ENCODE measurements at regions not wholly inside any gene's neighbourhood (a gene's known extent, or its start where the extent isn't known, plus 50 kb on each side); places are given as distances from the start of the nearest gene placed in this dataset.
"Not testable (repeated sequence)": the region's sequence is repeated elsewhere in the genome, so short reads cannot be mapped to it uniquely, and the experiment has no call there.

GRCh38 chr15:59814409-59814808 is 125.3 kb upstream of the BNIP2 start:
- no peak overlapping the region for H2BK12ac ChIP-seq (ENCODE audit: low read length in 2 of 2)
- no peaks in the 10 kb centered on the region for H3K79me1 ChIP-seq (replicated peaks; ENCODE audit: low read length, poor library complexity, severe bottlenecking)
- no peaks in the 10 kb centered on the region for H3K36me3 ChIP-seq (ENCODE audit: control insufficient read depth in 1 of 2, insufficient read depth in 2 of 2, low read depth in 1 of 2, low read length in 2 of 2)
- H4K91ac ChIP-seq (ENCODE audit: low read length) = no peak overlapping the region
- H3K9ac ChIP-seq (ENCODE audit: low read length) = no peak overlapping the region
- no peak overlapping the region for H3K4me2 ChIP-seq (ENCODE audit: low read length, poor library complexity, severe bottlenecking)
- H2BK120ac ChIP-seq (ENCODE audit: low read depth, low read length) = no peak overlapping the region
- no peaks in the 10 kb centered on the region for H3K9me3 ChIP-seq (ENCODE audit: control insufficient read depth, low read length)
- H3K14ac ChIP-seq (ENCODE audit: low read length in 2 of 2) = no peak overlapping the region
- H4K8ac ChIP-seq (ENCODE audit: low read length) = no peak overlapping the region
- H3K4ac ChIP-seq (ENCODE audit: low read depth in 1 of 2, low read length in 2 of 2) = no peak overlapping the region
- no peak overlapping the region for H2AK5ac ChIP-seq (ENCODE audit: low read length, severe bottlenecking)
- no peak overlapping the region for H2AFZ ChIP-seq (ENCODE audit: low read depth, low read length)
- no peaks in the 10 kb centered on the region for H3K4me1 ChIP-seq (ENCODE audit: control insufficient read depth, insufficient read depth, low read depth, low read length)
- H3K23ac ChIP-seq (ENCODE audit: low read length in 2 of 2) = no peak overlapping the region
- no peak overlapping the region for H3K27ac ChIP-seq (ENCODE audit: low read length, poor library complexity, severe bottlenecking)
- 72% methylated on average over 8 of the region's 8 CpGs for WGBS
- H3K18ac ChIP-seq (ENCODE audit: low read depth in 1 of 2, low read length in 2 of 2) = no peak overlapping the region
- DNase-seq = no peak
- H3K27me3 ChIP-seq (ENCODE audit: control insufficient read depth in 1 of 2, insufficient read depth in 1 of 2, low read length in 2 of 2) = peaks cover 20 to 64% of the 10 kb centered on the region in 2 experiments
- H2BK5ac ChIP-seq (ENCODE audit: low read depth, low read length, poor library complexity, severe bottlenecking) = no peak overlapping the region
- H2BK15ac ChIP-seq (ENCODE audit: low read depth, poor library complexity, severe bottlenecking) = no peak overlapping the region
- no peak overlapping the region for H3K4me3 ChIP-seq (ENCODE audit: insufficient read depth in 1 of 2, low read depth in 1 of 2, low read length in 2 of 2)

- Histone ChIP-seq H3K4me1 (ENCODE audit: control insufficient read depth, insufficient read depth, low read depth, low read length) (no peaks in the 10 kb centered on the region), H2BK5ac (ENCODE audit: low read depth, low read length, poor library complexity, severe bottlenecking) (no peak overlapping the region), H2BK12ac (ENCODE audit: low read length in 2 of 2) (no peak overlapping the region), H3K9me3 (ENCODE audit: control insufficient read depth, low read length) (no peaks in the 10 kb centered on the region), H3K9ac (ENCODE audit: low read length) (no peak overlapping the region), H3K27me3 (ENCODE audit: control insufficient read depth in 1 of 2, insufficient read depth in 1 of 2, low read length in 2 of 2) (peaks cover 18 to 55% of the 10 kb centered on the region in 2 experiments), H4K8ac (ENCODE audit: low read length) (no peak overlapping the region), H2BK15ac (ENCODE audit: low read depth, poor library complexity, severe bottlenecking) (no peak overlapping the region), H3K36me3 (ENCODE audit: control insufficient read depth in 1 of 2, insufficient read depth in 2 of 2, low read depth in 1 of 2, low read length in 2 of 2) (no peaks in the 10 kb centered on the region), H3K4me2 (ENCODE audit: low read length, poor library complexity, severe bottlenecking) (no peak overlapping the region), H3K79me1 (replicated peaks; ENCODE audit: low read length, poor library complexity, severe bottlenecking) (no peaks in the 10 kb centered on the region), H2BK120ac (ENCODE audit: low read depth, low read length) (no peak overlapping the region), H3K18ac (ENCODE audit: low read depth in 1 of 2, low read length in 2 of 2) (no peak overlapping the region), H3K4me3 (ENCODE audit: insufficient read depth in 1 of 2, low read depth in 1 of 2, low read length in 2 of 2) (no peak overlapping the region), H2AK5ac (ENCODE audit: low read length, severe bottlenecking) (no peak overlapping the region), H3K27ac (ENCODE audit: low read length, poor library complexity, severe bottlenecking) (no peak overlapping the region), H3K4ac (ENCODE audit: low read depth in 1 of 2, low read length in 2 of 2) (no peak overlapping the region), H3K14ac (ENCODE audit: low read length in 2 of 2) (no peak overlapping the region), H4K91ac (ENCODE audit: low read length) (no peak overlapping the region), H2AFZ (ENCODE audit: low read depth, low read length) (no peak overlapping the region), H3K23ac (ENCODE audit: low read length in 2 of 2) (no peak overlapping the region)
- WGBS = 63% methylated on average over 1 of the region's 1 CpG
- no peak for DNase-seq
These were observed 123.8 kb upstream of the BNIP2 start for GRCh38 chr15:59812889-59813288.

GRCh38 chr15:59812250-59812870 is 123.2 kb upstream of the BNIP2 start:
- Histone ChIP-seq H4K91ac (ENCODE audit: low read length) (no peak overlapping the region), H2BK5ac (ENCODE audit: low read depth, low read length, poor library complexity, severe bottlenecking) (no peak overlapping the region), H2AFZ (ENCODE audit: low read depth, low read length) (no peak overlapping the region), H3K4ac (ENCODE audit: low read depth in 1 of 2, low read length in 2 of 2) (no peak overlapping the region), H3K18ac (ENCODE audit: low read depth in 1 of 2, low read length in 2 of 2) (no peak overlapping the region), H4K8ac (ENCODE audit: low read length) (no peak overlapping the region), H3K9ac (ENCODE audit: low read length) (no peak overlapping the region), H3K9me3 (ENCODE audit: control insufficient read depth, low read length) (no peaks in the 10 kb centered on the region), H2BK15ac (ENCODE audit: low read depth, poor library complexity, severe bottlenecking) (no peak overlapping the region), H3K4me2 (ENCODE audit: low read length, poor library complexity, severe bottlenecking) (no peak overlapping the region), H3K23ac (ENCODE audit: low read length in 2 of 2) (no peak overlapping the region), H3K14ac (ENCODE audit: low read length in 2 of 2) (no peak overlapping the region), H3K4me3 (ENCODE audit: insufficient read depth in 1 of 2, low read depth in 1 of 2, low read length in 2 of 2) (no peak overlapping the region), H3K4me1 (ENCODE audit: control insufficient read depth, insufficient read depth, low read depth, low read length) (no peaks in the 10 kb centered on the region), H2BK120ac (ENCODE audit: low read depth, low read length) (no peak overlapping the region), H3K27me3 (ENCODE audit: control insufficient read depth in 1 of 2, insufficient read depth in 1 of 2, low read length in 2 of 2) (peaks cover 18 to 50% of the 10 kb centered on the region in 2 experiments), H3K27ac (ENCODE audit: low read length, poor library complexity, severe bottlenecking) (no peak overlapping the region), H3K36me3 (ENCODE audit: control insufficient read depth in 1 of 2, insufficient read depth in 2 of 2, low read depth in 1 of 2, low read length in 2 of 2) (no peaks in the 10 kb centered on the region), H2AK5ac (ENCODE audit: low read length, severe bottlenecking) (no peak overlapping the region), H3K79me1 (replicated peaks; ENCODE audit: low read length, poor library complexity, severe bottlenecking) (no peaks in the 10 kb centered on the region), H2BK12ac (ENCODE audit: low read length in 2 of 2) (no peak overlapping the region)
- DNase-seq = no peak
- 63% methylated on average over 12 of the region's 15 CpGs for WGBS

GRCh38 chr15:59803293-59803966 is 114.3 kb upstream of the BNIP2 start:
- not testable (repeated sequence) for H3K36me3 ChIP-seq (ENCODE audit: control insufficient read depth in 1 of 2, insufficient read depth in 2 of 2, low read depth in 1 of 2, low read length in 2 of 2); H4K91ac ChIP-seq (ENCODE audit: low read length); H2AFZ ChIP-seq (ENCODE audit: low read depth, low read length); H3K27me3 ChIP-seq (ENCODE audit: control insufficient read depth in 1 of 2, insufficient read depth in 1 of 2, low read length in 2 of 2); H4K8ac ChIP-seq (ENCODE audit: low read length); H3K4me3 ChIP-seq (ENCODE audit: insufficient read depth in 1 of 2, low read depth in 1 of 2, low read length in 2 of 2); H2BK15ac ChIP-seq (ENCODE audit: low read depth, poor library complexity, severe bottlenecking); H2BK120ac ChIP-seq (ENCODE audit: low read depth, low read length); H2BK12ac ChIP-seq (ENCODE audit: low read length in 2 of 2); H3K27ac ChIP-seq (ENCODE audit: low read length, poor library complexity, severe bottlenecking); H3K4me2 ChIP-seq (ENCODE audit: low read length, poor library complexity, severe bottlenecking); H2BK5ac ChIP-seq (ENCODE audit: low read depth, low read length, poor library complexity, severe bottlenecking); H3K9me3 ChIP-seq (ENCODE audit: control insufficient read depth, low read length); H3K79me1 ChIP-seq (replicated peaks; ENCODE audit: low read length, poor library complexity, severe bottlenecking); H2AK5ac ChIP-seq (ENCODE audit: low read length, severe bottlenecking); H3K18ac ChIP-seq (ENCODE audit: low read depth in 1 of 2, low read length in 2 of 2); H3K4ac ChIP-seq (ENCODE audit: low read depth in 1 of 2, low read length in 2 of 2); H3K4me1 ChIP-seq (ENCODE audit: control insufficient read depth, insufficient read depth, low read depth, low read length); H3K23ac ChIP-seq (ENCODE audit: low read length in 2 of 2); H3K9ac ChIP-seq (ENCODE audit: low read length); H3K14ac ChIP-seq (ENCODE audit: low read length in 2 of 2)
- 35% methylated on average over 19 of the region's 19 CpGs for WGBS
- peak; percentile 6 for DNase-seq
